ENCODE measurements at regions not wholly inside any gene's neighbourhood (a gene's known extent, or its start where the extent isn't known, plus 50 kb on each side); places are given as distances from the start of the nearest gene placed in this dataset.

GRCh38 chr5:121384359-121384758 is 467.3 kb upstream of the FTMT start:
- TF ChIP-seq, protein P1, sequence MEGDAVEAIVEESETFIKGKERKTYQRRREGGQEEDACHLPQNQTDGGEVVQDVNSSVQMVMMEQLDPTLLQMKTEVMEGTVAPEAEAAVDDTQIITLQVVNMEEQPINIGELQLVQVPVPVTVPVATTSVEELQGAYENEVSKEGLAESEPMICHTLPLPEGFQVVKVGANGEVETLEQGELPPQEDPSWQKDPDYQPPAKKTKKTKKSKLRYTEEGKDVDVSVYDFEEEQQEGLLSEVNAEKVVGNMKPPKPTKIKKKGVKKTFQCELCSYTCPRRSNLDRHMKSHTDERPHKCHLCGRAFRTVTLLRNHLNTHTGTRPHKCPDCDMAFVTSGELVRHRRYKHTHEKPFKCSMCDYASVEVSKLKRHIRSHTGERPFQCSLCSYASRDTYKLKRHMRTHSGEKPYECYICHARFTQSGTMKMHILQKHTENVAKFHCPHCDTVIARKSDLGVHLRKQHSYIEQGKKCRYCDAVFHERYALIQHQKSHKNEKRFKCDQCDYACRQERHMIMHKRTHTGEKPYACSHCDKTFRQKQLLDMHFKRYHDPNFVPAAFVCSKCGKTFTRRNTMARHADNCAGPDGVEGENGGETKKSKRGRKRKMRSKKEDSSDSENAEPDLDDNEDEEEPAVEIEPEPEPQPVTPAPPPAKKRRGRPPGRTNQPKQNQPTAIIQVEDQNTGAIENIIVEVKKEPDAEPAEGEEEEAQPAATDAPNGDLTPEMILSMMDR (IDR thresholded peaks at IDR 0.05) = no peak
- TF ChIP-seq POLR2AphosphoS5 (IDR thresholded peaks at IDR 0.05) (no peak), POLR2A (IDR thresholded peaks at IDR 0.05; ENCODE audit: low read depth) (no peak)
